Loucy (cell line): ENCODE measurements at regions not wholly inside any gene's neighbourhood (a gene's known extent, or its start where the extent isn't known, plus 50 kb on each side); places are given as distances from the start of the nearest gene placed in this dataset.

Source experiments
- EZH2phosphoT487 ChIP-seq: fragments of 200-600 bp; IDR thresholded peaks from 2 replicates; pipeline ENCODE4 v1.6.1; 2018; ENCODE audit warnings: antibody characterized with exemption, mild to moderate bottlenecking, moderate library complexity, borderline replicate concordance
- TF ChIP-seq, protein P1 (sequence below): fragments of 200-600 bp; sonication (generic); conservative IDR thresholded peaks from 2 replicates; pipeline ENCODE4 v1.5.1; 2014; ENCODE audit warnings: mild to moderate bottlenecking, antibody characterized with exemption, low read length

DNA sequence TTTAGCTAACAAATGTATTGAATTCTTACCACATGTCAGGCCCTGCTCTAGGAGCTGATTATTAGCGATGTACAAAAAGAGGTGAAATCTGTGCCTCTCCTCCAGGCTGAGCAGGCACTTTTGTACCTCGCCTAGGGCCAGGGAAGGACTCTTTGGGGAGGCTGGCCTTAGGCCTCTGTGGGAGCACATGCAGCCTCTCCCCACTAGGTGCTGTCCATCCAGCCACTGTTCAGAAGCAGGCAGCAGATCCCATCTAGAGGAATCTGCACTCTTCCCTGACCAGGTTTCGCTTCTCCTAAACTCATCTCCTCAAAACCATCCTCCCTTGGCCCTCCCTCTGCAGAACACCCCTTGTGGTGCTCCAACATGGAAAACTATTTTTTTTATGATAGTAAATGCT, 51.9 kb upstream of the WT1 start:
- TF ChIP-seq, protein P1, sequence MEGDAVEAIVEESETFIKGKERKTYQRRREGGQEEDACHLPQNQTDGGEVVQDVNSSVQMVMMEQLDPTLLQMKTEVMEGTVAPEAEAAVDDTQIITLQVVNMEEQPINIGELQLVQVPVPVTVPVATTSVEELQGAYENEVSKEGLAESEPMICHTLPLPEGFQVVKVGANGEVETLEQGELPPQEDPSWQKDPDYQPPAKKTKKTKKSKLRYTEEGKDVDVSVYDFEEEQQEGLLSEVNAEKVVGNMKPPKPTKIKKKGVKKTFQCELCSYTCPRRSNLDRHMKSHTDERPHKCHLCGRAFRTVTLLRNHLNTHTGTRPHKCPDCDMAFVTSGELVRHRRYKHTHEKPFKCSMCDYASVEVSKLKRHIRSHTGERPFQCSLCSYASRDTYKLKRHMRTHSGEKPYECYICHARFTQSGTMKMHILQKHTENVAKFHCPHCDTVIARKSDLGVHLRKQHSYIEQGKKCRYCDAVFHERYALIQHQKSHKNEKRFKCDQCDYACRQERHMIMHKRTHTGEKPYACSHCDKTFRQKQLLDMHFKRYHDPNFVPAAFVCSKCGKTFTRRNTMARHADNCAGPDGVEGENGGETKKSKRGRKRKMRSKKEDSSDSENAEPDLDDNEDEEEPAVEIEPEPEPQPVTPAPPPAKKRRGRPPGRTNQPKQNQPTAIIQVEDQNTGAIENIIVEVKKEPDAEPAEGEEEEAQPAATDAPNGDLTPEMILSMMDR, result peak; percentile 55
- TF ChIP-seq EZH2phosphoT487, result no peak
